SK-N-MC (cell line): ENCODE measurements at regions not wholly inside any gene's neighbourhood (a gene's known extent, or its start where the extent isn't known, plus 50 kb on each side); places are given as distances from the start of the nearest gene placed in this dataset.

Experiments used
- EZH2 ChIP-seq: fragments of 200-600 bp; sonication (generic); IDR thresholded peaks from one replicate; pipeline ENCODE4 v1.6.1; 2017; ENCODE audit warnings: antibody characterized with exemption
- FOXP2 ChIP-seq: optimal IDR thresholded peaks from 2 replicates; pipeline ENCODE3; 2011; ENCODE audit warnings: mild to moderate bottlenecking, moderate library complexity; ENCODE audit not compliant: insufficient read depth; ENCODE audit errors: extremely low read length, control extremely low read depth
- POLR2AphosphoS5 ChIP-seq: IDR thresholded peaks from 2 replicates; pipeline ENCODE4 v1.6.1; 2012; ENCODE audit warnings: mild to moderate bottlenecking, low read depth, low read length, borderline replicate concordance

- TF ChIP-seq POLR2AphosphoS5, result no peak
- TF ChIP-seq EZH2, result no peak
- TF ChIP-seq FOXP2, result no peak
These were observed 123.8 kb downstream of the TLE3 start for GRCh38 chr15:69973880-69974279.
